Osteoblast (primary cell): ENCODE measurements at regions not wholly inside any gene's neighbourhood (a gene's known extent, or its start where the extent isn't known, plus 50 kb on each side); places are given as distances from the start of the nearest gene placed in this dataset.

ENCODE experiments used
- DNase-seq: peaks from one replicate; pipeline ENCODE4 v3.0.0; 2011; ENCODE audit warnings: low spot score, mixed read lengths; ENCODE audit not compliant: insufficient read length; ENCODE audit errors: missing footprints
- H2AFZ ChIP-seq: 2 replicates; pipeline ENCODE4 v1.6.0; 2011; ENCODE audit warnings: mild to moderate bottlenecking, low read length
- H3K27ac ChIP-seq: 2 replicates; pipeline ENCODE4 v1.5.1; 2011; ENCODE audit warnings: mild to moderate bottlenecking, low read depth, low read length, moderate library complexity
- H3K27me3 ChIP-seq: 2 replicates; pipeline ENCODE4 v1.6.0; 2012; ENCODE audit warnings: mild to moderate bottlenecking, control low read depth, inconsistent platforms, low read length, moderate library complexity; ENCODE audit not compliant: insufficient read depth
- H3K36me3 ChIP-seq: 2 replicates; pipeline ENCODE4 v1.5.1; 2011; ENCODE audit warnings: mild to moderate bottlenecking, low read length, control low read depth, moderate library complexity; ENCODE audit not compliant: insufficient read depth
- H3K4me1 ChIP-seq: 2 replicates; pipeline ENCODE4 v1.5.1; 2011; ENCODE audit warnings: mild to moderate bottlenecking, low read length, control low read depth, moderate library complexity; ENCODE audit not compliant: insufficient read depth
- H3K4me2 ChIP-seq: 2 replicates; pipeline ENCODE4 v1.6.0; 2011; ENCODE audit warnings: mild to moderate bottlenecking, low read length; ENCODE audit not compliant: insufficient read depth
- H3K4me3 ChIP-seq: fragments of 200-600 bp; sonication (generic); 3 replicates; pipeline ENCODE4 v1.5.1; 2012; ENCODE audit warnings: mild to moderate bottlenecking, low read length, inconsistent platforms; ENCODE audit not compliant: insufficient read depth
- H3K79me2 ChIP-seq: 2 replicates; pipeline ENCODE4 v1.6.0; 2012; ENCODE audit warnings: mild to moderate bottlenecking, low read length, control low read depth, inconsistent platforms; ENCODE audit not compliant: insufficient read depth
- H3K9me3 ChIP-seq: 2 replicates; pipeline ENCODE4 v1.5.1; 2011; ENCODE audit warnings: low read depth, low read length, control low read depth
- H4K20me1 ChIP-seq: 2 replicates; pipeline ENCODE4 v1.6.0; 2012; ENCODE audit warnings: mild to moderate bottlenecking, low read length, control low read depth; ENCODE audit not compliant: insufficient read depth
- TF ChIP-seq, protein P1 (sequence below): IDR thresholded peaks from 2 replicates; pipeline ENCODE4 v1.5.1; 2011; ENCODE audit warnings: mild to moderate bottlenecking, low read depth, low read length, moderate library complexity; ENCODE audit errors: extremely low read depth

DNA sequence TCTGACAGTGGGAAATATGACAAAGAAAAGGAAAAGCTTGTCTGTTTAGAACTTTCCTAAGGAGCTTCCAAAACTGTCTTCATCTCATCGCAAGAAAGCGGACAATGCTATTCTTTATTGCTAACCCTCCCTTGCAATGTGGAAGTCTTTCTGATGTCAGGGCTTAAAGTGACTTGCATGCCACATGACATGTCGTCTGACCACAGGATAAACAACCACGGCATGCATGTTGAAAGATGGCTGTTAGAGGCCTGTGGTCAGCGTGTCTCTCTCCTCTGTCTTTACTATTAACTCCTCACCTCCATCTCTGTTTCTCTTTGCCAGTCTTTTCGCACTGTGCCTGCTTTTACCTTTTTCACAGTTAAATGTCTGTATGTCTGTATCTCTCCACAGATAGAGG is 389.8 kb downstream of the LNPK start:
- H3K4me2 ChIP-seq = no peak overlapping the region
- H3K27me3 ChIP-seq = no peaks in the 10 kb centered on the region
- no peaks in the 10 kb centered on the region for H3K36me3 ChIP-seq
- no peaks in the 10 kb centered on the region for H3K9me3 ChIP-seq
- DNase-seq = no peak
- no peak overlapping the region for H3K27ac ChIP-seq
- TF ChIP-seq, protein P1, sequence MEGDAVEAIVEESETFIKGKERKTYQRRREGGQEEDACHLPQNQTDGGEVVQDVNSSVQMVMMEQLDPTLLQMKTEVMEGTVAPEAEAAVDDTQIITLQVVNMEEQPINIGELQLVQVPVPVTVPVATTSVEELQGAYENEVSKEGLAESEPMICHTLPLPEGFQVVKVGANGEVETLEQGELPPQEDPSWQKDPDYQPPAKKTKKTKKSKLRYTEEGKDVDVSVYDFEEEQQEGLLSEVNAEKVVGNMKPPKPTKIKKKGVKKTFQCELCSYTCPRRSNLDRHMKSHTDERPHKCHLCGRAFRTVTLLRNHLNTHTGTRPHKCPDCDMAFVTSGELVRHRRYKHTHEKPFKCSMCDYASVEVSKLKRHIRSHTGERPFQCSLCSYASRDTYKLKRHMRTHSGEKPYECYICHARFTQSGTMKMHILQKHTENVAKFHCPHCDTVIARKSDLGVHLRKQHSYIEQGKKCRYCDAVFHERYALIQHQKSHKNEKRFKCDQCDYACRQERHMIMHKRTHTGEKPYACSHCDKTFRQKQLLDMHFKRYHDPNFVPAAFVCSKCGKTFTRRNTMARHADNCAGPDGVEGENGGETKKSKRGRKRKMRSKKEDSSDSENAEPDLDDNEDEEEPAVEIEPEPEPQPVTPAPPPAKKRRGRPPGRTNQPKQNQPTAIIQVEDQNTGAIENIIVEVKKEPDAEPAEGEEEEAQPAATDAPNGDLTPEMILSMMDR = no peak
- no peaks in the 10 kb centered on the region for H3K79me2 ChIP-seq
- no peaks in the 10 kb centered on the region for H3K4me1 ChIP-seq
- H2AFZ ChIP-seq = no peak overlapping the region
- H3K4me3 ChIP-seq = no peak overlapping the region
- no peaks in the 10 kb centered on the region for H4K20me1 ChIP-seq

DNA sequence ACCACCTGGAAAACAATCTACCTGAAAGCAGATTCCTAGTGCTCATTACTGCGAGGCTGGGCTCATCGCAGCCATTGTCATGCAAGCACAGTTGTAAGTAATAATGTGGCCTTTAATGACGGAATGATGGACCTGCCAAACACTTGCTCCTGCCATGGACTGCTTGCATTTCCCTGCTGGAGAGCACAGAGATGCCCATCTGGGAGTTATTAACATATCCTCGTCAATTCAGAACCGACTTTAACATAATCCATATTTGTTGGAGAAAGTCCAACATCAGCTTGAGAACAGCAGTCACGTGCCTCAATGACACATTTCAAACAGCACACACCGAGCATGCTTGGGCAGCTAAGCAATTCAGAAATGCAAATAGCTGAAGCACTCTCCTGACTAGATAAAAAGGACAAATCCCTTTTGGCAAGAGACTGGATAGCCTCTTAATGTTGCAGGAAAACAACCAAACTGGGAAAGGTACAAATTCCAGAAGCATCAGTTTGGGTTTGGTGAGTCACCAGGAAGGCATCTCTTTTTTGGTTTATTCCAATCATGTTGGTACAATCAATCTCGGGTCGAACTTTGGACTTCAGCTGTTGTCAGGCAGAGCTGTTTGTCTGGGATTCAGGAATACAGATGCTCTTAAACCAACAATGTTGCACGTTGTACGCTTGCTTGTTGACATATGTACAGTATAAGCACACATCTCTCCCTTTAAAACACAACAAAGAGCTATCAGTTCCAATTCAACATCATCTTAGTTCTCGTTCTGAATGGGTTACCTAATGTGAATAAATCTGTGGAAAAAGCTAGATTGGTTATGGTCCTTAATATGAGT is 395.8 kb downstream of the LNPK start:
- TF ChIP-seq, protein P1 = no peak
- no peaks in the 10 kb centered on the region for H3K4me1 ChIP-seq
- H3K27ac ChIP-seq = no peak overlapping the region
- H4K20me1 ChIP-seq = no peaks in the 10 kb centered on the region
- no peak overlapping the region for H2AFZ ChIP-seq
- no peak overlapping the region for H3K4me3 ChIP-seq
- no peaks in the 10 kb centered on the region for H3K27me3 ChIP-seq
- H3K36me3 ChIP-seq = no peaks in the 10 kb centered on the region
- H3K79me2 ChIP-seq = no peaks in the 10 kb centered on the region
- H3K4me2 ChIP-seq = no peak overlapping the region
- DNase-seq = no peak
- H3K9me3 ChIP-seq = no peaks in the 10 kb centered on the region

DNA sequence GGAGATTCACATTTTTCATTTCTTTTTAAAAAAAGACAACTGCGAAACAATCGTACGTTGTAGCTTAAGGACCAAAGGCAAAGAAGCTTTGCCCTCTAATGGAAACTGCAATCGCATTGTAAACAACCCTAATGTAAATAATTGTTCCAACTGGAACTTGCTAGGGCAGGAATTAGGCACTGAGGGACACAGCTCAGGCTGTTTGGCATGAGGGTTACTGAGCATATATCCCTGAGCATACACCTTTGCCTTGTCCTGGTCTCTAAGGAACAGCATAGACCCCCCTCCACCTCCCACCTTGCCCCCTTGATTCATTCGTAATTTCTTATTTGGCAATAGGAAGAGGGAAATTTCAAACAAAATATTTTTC is 396.4 kb downstream of the LNPK start:
- Histone ChIP-seq H3K27ac (no peak overlapping the region), H3K4me1 (no peaks in the 10 kb centered on the region), H3K4me2 (no peak overlapping the region), H3K36me3 (no peaks in the 10 kb centered on the region), H3K9me3 (no peaks in the 10 kb centered on the region), H4K20me1 (no peaks in the 10 kb centered on the region), H2AFZ (no peak overlapping the region), H3K27me3 (no peaks in the 10 kb centered on the region), H3K79me2 (no peaks in the 10 kb centered on the region), H3K4me3 (no peak overlapping the region)
- no peak for DNase-seq
- TF ChIP-seq, protein P1 = no peak

DNA sequence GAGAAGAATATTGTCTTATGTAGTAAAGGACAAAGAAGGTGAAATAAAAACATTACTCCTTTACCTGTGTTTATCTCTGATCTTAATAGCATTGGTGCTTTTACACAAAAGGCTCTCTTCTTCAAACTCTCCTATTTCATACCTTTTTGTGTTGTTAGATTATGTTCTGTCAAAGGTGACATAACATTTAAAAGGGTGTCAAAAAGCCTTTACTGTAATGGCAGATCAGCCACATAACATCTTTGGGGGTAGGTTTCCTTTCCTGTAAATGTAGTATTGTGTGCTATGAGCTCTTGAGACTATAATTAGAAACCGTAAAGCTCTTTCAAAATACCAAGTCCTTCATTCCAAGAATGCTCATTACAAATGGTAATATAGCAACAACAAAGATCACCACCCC is 400.1 kb downstream of the LNPK start:
- H2AFZ ChIP-seq = no peak overlapping the region
- H3K4me1 ChIP-seq = no peaks in the 10 kb centered on the region
- H3K4me3 ChIP-seq = no peak overlapping the region
- H3K9me3 ChIP-seq = no peaks in the 10 kb centered on the region
- H4K20me1 ChIP-seq = no peaks in the 10 kb centered on the region
- no peaks in the 10 kb centered on the region for H3K36me3 ChIP-seq
- H3K27me3 ChIP-seq = no peaks in the 10 kb centered on the region
- no peaks in the 10 kb centered on the region for H3K79me2 ChIP-seq
- TF ChIP-seq, protein P1 = no peak
- H3K27ac ChIP-seq = no peak overlapping the region
- no peak for DNase-seq
- H3K4me2 ChIP-seq = no peak overlapping the region
